Fibroblast of skin of right biceps (primary cell): ENCODE measurements at regions not wholly inside any gene's neighbourhood (a gene's known extent, or its start where the extent isn't known, plus 50 kb on each side); places are given as distances from the start of the nearest gene placed in this dataset.
A peak's percentile ranks its signal among the peaks of the same experiment; 100 is the strongest.
"Not testable (repeated sequence)": the region's sequence is repeated elsewhere in the genome, so short reads cannot be mapped to it uniquely, and the experiment has no call there.

Experiments used
- DNase-seq: peaks from one replicate; pipeline ENCODE4 v3.0.0-alpha.2; 2013

GRCh38 chr12:65689508-65689907 is 134.8 kb upstream of the HMGA2 start:
- no peak for DNase-seq

- DNase-seq: no peak
Observed at GRCh38 chr12:65690477-65690876, 133.8 kb upstream of the HMGA2 start.

GRCh38 chr12:65694130-65694529 is 130.2 kb upstream of the HMGA2 start:
- DNase-seq: no peak

- DNase-seq: peak; percentile 97
Observed at GRCh38 chr12:65695113-65695865, 129.0 kb upstream of the HMGA2 start.

- DNase-seq: peak; percentile 20
Observed at GRCh38 chr12:65696227-65696626, 128.1 kb upstream of the HMGA2 start.

- DNase-seq: peak; percentile 47
Observed at GRCh38 chr12:65699251-65699650, 125.0 kb upstream of the HMGA2 start.

- no peak for DNase-seq
Observed at GRCh38 chr12:65703176-65703575, 121.1 kb upstream of the HMGA2 start.

GRCh38 chr12:65705380-65705876 is 118.9 kb upstream of the HMGA2 start:
- no peak for DNase-seq

GRCh38 chr12:65707051-65707450 is 117.2 kb upstream of the HMGA2 start:
- DNase-seq: no peak

- DNase-seq: no peak
Observed at GRCh38 chr12:65712260-65713004, 111.9 kb upstream of the HMGA2 start.

GRCh38 chr12:65715961-65716360 is 108.3 kb upstream of the HMGA2 start:
- DNase-seq: no peak

GRCh38 chr12:65720136-65721130 is 103.8 kb upstream of the HMGA2 start:
- peak; percentile 91 for DNase-seq

- DNase-seq: no peak
Observed at GRCh38 chr12:65721541-65722190, 102.6 kb upstream of the HMGA2 start.

GRCh38 chr12:65725376-65725775 is 98.9 kb upstream of the HMGA2 start:
- DNase-seq: peak; percentile 76

- no peak for DNase-seq
Observed at GRCh38 chr12:65728455-65728847, 95.8 kb upstream of the HMGA2 start.

GRCh38 chr12:65728848-65729793 is 95.2 kb upstream of the HMGA2 start:
- peak; percentile 41 for DNase-seq

- DNase-seq: no peak
Observed at GRCh38 chr12:65731771-65732170, 92.5 kb upstream of the HMGA2 start.

- not testable (repeated sequence) for DNase-seq
Observed at GRCh38 chr12:65733643-65734042, 90.6 kb upstream of the HMGA2 start.

GRCh38 chr12:65734226-65734625 is 90.1 kb upstream of the HMGA2 start:
- DNase-seq: no peak

GRCh38 chr12:65739606-65740005 is 84.7 kb upstream of the HMGA2 start:
- DNase-seq: no peak

- peak; percentile 47 for DNase-seq
Observed at GRCh38 chr12:65740506-65740872, 83.8 kb upstream of the HMGA2 start.
